Smooth muscle cell (in vitro differentiated cells): ENCODE measurements at regions not wholly inside any gene's neighbourhood (a gene's known extent, or its start where the extent isn't known, plus 50 kb on each side); places are given as distances from the start of the nearest gene placed in this dataset.

ENCODE experiments used
- DNase-seq: peaks from one replicate; lab custom pipeline; 2025; ENCODE audit not compliant: unreplicated experiment; lab: John Stamatoyannopoulos, UW
- H2AFZ ChIP-seq: fragments of 200-600 bp; sonication (generic); 2 replicates; pipeline ENCODE4 v1.6.0; 2016; ENCODE audit warnings: antibody characterized with exemption, low read depth, mild to moderate bottlenecking
- H3F3A ChIP-seq: fragments of 200-600 bp; sonication (generic); 2 replicates; pipeline ENCODE4 v1.6.0; 2017; ENCODE audit warnings: antibody characterized with exemption, low read depth
- H3K27ac ChIP-seq: fragments of 200-600 bp; sonication (generic); 2 replicates; pipeline ENCODE4 v1.5.1; 2016; ENCODE audit warnings: low read depth, mild to moderate bottlenecking
- H3K27me3 ChIP-seq: fragments of 200-600 bp; sonication (generic); 2 replicates; pipeline ENCODE4 v1.6.1; 2016; ENCODE audit warnings: low read depth, mild to moderate bottlenecking
- H3K36me3 ChIP-seq: fragments of 200-600 bp; sonication (generic); 2 replicates; pipeline ENCODE4 v1.5.1; 2016; ENCODE audit warnings: low read depth
- H3K4me1 ChIP-seq: fragments of 200-600 bp; sonication (generic); 2 replicates; pipeline ENCODE4 v1.5.1; 2016; ENCODE audit warnings: low read depth
- H3K4me2 ChIP-seq: fragments of 200-600 bp; sonication (generic); 2 replicates; pipeline ENCODE4 v1.6.0; 2016; ENCODE audit warnings: mild to moderate bottlenecking
- H3K4me3 ChIP-seq: fragments of 200-600 bp; sonication (generic); 2 replicates; pipeline ENCODE4 v1.5.1; 2016; ENCODE audit warnings: mild to moderate bottlenecking
- H3K79me2 ChIP-seq: fragments of 200-600 bp; sonication (generic); 2 replicates; pipeline ENCODE4 v1.6.0; 2016; ENCODE audit warnings: low read depth, mild to moderate bottlenecking
- H3K9ac ChIP-seq: fragments of 200-600 bp; sonication (generic); 2 replicates; pipeline ENCODE4 v1.6.0; 2016; ENCODE audit warnings: low read depth
- H3K9me3 ChIP-seq: fragments of 200-600 bp; sonication (generic); replicated peaks from 2 replicates; pipeline ENCODE4 v1.5.1; 2016; ENCODE audit warnings: low read depth
- H4K20me1 ChIP-seq: fragments of 200-600 bp; sonication (generic); 2 replicates; pipeline ENCODE4 v1.6.0; 2016; ENCODE audit warnings: low read depth
- whole genome bisulfite sequencing: methylation state at CpG from one replicate; pipeline ENCODE4 v1.1.7; 2016; ENCODE audit warnings: low lambda C conversion rate; 5-methylcytosine and 5-hydroxymethylcytosine counted together
- TF ChIP-seq, protein P1 (sequence below): fragments of 200-600 bp; sonication (generic); IDR thresholded peaks from 2 replicates; pipeline ENCODE4 v1.5.1; 2017; ENCODE audit warnings: borderline replicate concordance, mild to moderate bottlenecking, antibody characterized with exemption; ENCODE audit not compliant: insufficient read depth, poor library complexity, severe bottlenecking

DNA sequence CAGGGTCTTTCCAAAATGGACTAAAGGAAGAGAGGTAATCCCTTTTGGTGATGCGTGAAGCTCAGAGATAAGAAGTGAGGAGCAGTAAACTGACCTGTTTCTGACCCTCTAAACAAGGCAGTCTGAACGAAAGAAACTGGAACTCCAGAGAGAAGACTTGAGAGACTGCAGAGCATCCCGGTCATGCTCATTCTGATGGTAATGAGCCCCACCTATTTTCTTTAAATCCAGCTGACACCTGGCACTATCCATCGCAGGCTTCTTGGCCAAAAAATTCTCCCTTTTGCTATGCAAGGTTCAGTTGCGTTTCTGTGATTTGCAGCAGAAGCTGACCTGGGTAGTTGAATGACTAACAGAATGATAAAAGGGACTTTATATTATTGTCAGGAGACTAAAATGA, 105.9 kb upstream of the KCNK2 start:
- no peak overlapping the region for H3K4me2 ChIP-seq
- H3K27ac ChIP-seq: no peak overlapping the region
- H3F3A ChIP-seq: no peaks in the 10 kb centered on the region
- no peaks in the 10 kb centered on the region for H3K36me3 ChIP-seq
- no peaks in the 10 kb centered on the region for H4K20me1 ChIP-seq
- H3K4me1 ChIP-seq: no peaks in the 10 kb centered on the region
- TF ChIP-seq, protein P1, sequence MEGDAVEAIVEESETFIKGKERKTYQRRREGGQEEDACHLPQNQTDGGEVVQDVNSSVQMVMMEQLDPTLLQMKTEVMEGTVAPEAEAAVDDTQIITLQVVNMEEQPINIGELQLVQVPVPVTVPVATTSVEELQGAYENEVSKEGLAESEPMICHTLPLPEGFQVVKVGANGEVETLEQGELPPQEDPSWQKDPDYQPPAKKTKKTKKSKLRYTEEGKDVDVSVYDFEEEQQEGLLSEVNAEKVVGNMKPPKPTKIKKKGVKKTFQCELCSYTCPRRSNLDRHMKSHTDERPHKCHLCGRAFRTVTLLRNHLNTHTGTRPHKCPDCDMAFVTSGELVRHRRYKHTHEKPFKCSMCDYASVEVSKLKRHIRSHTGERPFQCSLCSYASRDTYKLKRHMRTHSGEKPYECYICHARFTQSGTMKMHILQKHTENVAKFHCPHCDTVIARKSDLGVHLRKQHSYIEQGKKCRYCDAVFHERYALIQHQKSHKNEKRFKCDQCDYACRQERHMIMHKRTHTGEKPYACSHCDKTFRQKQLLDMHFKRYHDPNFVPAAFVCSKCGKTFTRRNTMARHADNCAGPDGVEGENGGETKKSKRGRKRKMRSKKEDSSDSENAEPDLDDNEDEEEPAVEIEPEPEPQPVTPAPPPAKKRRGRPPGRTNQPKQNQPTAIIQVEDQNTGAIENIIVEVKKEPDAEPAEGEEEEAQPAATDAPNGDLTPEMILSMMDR: no peak
- no peak overlapping the region for H2AFZ ChIP-seq
- no peaks in the 10 kb centered on the region for H3K79me2 ChIP-seq
- 56% methylated on average over 5 of the region's 5 CpGs for WGBS
- peaks cover 11% of the 10 kb centered on the region for H3K27me3 ChIP-seq
- no peak overlapping the region for H3K9ac ChIP-seq
- DNase-seq: no peak
- H3K9me3 ChIP-seq: no peaks in the 10 kb centered on the region
- no peak overlapping the region for H3K4me3 ChIP-seq

DNA sequence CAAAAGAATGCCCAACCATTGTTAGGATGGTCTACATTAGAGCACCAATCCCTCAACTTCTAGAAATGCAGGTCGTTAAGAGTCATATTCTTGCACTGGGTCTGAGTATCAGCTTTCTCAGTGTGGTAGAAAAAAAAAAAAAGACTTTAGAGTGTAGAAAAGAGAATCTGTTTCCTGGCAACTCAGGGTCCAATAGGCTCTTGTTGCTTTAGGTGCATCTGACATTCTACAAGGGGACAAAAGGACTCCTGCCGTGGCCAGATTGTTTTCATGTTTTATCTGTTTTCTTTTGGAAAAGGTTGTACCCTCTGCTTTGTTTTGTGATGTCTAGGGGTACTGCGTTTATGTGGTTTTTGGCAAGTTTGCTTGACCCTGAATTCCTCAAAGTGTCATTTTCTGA, 105.4 kb upstream of the KCNK2 start:
- H4K20me1 ChIP-seq: no peaks in the 10 kb centered on the region
- TF ChIP-seq, protein P1: no peak
- H3K4me1 ChIP-seq: no peaks in the 10 kb centered on the region
- no peaks in the 10 kb centered on the region for H3K79me2 ChIP-seq
- H2AFZ ChIP-seq: no peak overlapping the region
- no peaks in the 10 kb centered on the region for H3F3A ChIP-seq
- WGBS: 77% methylated on average over 3 of the region's 3 CpGs
- H3K27me3 ChIP-seq: peaks cover 11% of the 10 kb centered on the region
- H3K27ac ChIP-seq: no peak overlapping the region
- no peak overlapping the region for H3K4me2 ChIP-seq
- DNase-seq: no peak
- no peak overlapping the region for H3K4me3 ChIP-seq
- no peaks in the 10 kb centered on the region for H3K9me3 ChIP-seq
- no peaks in the 10 kb centered on the region for H3K36me3 ChIP-seq
- H3K9ac ChIP-seq: no peak overlapping the region

DNA sequence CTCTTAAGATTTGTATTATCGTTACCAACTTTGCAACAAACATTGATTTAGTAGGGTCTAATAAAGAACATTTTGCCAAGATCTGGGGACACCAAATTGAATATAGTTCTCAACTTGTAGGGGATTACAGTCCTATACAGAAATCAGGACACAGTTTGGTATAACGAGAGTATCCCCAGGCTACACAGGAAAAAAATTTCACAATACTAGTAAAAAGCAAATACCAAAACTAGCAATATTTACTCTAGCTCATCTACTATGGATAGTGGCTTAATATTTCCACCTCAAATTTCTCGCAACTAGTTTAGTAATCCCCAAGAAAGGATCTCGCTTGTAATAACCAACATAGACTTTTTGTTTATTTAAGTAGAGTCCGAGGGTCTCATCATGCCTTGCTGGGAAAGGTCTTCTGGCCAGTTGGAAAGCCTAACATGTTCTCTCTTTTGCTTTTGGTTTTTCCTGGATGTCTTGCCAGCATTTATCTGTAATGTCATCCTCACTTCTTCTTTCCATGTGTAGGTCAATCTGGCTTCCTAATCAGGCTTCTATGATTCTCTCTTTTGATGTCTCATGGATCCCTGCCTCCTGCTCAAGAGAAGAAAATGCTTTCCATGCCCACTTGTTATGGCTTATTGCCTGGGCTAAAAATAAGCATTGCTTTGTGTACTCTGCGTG, 104.7 kb upstream of the KCNK2 start:
- H3K4me2 ChIP-seq: no peak overlapping the region
- WGBS: 85% methylated on average over 6 of the region's 6 CpGs
- TF ChIP-seq, protein P1: no peak
- H4K20me1 ChIP-seq: no peaks in the 10 kb centered on the region
- H3K4me3 ChIP-seq: no peak overlapping the region
- no peaks in the 10 kb centered on the region for H3K9me3 ChIP-seq
- no peak for DNase-seq
- no peak overlapping the region for H2AFZ ChIP-seq
- H3K36me3 ChIP-seq: no peaks in the 10 kb centered on the region
- no peaks in the 10 kb centered on the region for H3F3A ChIP-seq
- no peaks in the 10 kb centered on the region for H3K79me2 ChIP-seq
- H3K4me1 ChIP-seq: no peaks in the 10 kb centered on the region
- H3K27me3 ChIP-seq: peaks cover 11% of the 10 kb centered on the region
- no peak overlapping the region for H3K9ac ChIP-seq
- no peak overlapping the region for H3K27ac ChIP-seq

DNA sequence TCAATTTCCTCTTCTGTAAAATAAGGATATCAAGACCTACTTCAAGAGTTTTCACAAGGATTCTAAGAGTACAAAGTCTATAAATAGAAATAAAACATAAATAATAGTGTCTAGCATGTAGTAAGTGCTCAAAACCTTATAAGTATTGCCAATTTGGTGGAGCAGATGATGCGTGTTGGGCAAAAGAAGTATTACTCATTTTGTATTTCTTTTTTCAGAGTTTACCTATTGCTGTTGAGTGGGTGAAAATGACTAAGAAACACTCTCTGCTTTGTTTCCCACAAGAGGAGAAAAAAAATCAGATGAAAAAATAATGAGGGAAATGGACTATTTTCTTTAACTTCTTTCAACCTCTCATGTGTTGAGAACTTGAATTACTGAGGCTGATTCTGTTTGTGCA, 103.3 kb upstream of the KCNK2 start:
- no peak overlapping the region for H3K4me2 ChIP-seq
- H2AFZ ChIP-seq: no peak overlapping the region
- peaks cover 11% of the 10 kb centered on the region for H3K27me3 ChIP-seq
- no peak overlapping the region for H3K27ac ChIP-seq
- H3K9me3 ChIP-seq: no peaks in the 10 kb centered on the region
- no peaks in the 10 kb centered on the region for H3F3A ChIP-seq
- H3K4me1 ChIP-seq: no peaks in the 10 kb centered on the region
- no peak for DNase-seq
- TF ChIP-seq, protein P1: no peak
- no peak overlapping the region for H3K9ac ChIP-seq
- H3K79me2 ChIP-seq: no peaks in the 10 kb centered on the region
- 79% methylated on average over 1 of the region's 1 CpG for WGBS
- no peak overlapping the region for H3K4me3 ChIP-seq
- no peaks in the 10 kb centered on the region for H4K20me1 ChIP-seq
- no peaks in the 10 kb centered on the region for H3K36me3 ChIP-seq
